ENCODE measurements at regions not wholly inside any gene's neighbourhood (a gene's known extent, or its start where the extent isn't known, plus 50 kb on each side); places are given as distances from the start of the nearest gene placed in this dataset.

- no peak for DNase-seq
- intact Hi-C loops (cut with DNase I): no loop called here
Observed at GRCh38 chr15:77738038-77738370, 105.3 kb upstream of the LINGO1 start.

- intact Hi-C loops (cut with DNase I): no loop called here
- no peak for DNase-seq
Observed at GRCh38 chr15:77737238-77738037, 104.7 kb upstream of the LINGO1 start.

DNA sequence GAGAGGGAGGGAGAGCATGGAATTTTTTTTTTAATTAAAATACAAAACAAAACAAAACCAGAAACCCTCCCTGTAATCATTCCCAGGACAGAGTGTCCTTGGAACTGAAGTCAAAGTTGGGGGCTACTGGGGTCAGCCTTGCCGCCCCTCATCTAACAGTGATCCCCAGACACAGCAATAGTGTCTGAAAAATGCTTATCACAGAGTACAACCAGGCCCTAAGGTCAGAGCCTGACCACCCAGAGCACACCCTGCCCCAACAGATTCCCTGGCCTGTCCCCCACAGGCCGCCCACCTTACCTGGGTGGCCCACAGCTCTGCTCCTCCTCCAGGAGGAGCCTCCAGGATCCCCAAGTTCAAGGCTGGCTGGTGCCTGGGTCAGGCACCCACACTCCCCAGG lies 101.6 kb upstream of the LINGO1 start:
- intact Hi-C loops (cut with DNase I): no loop called here
- DNase-seq: no peak

- DNase-seq: no peak
- intact Hi-C loops (cut with DNase I): no loop called here
Observed at GRCh38 chr15:77733579-77734300, 101.0 kb upstream of the LINGO1 start.

DNA sequence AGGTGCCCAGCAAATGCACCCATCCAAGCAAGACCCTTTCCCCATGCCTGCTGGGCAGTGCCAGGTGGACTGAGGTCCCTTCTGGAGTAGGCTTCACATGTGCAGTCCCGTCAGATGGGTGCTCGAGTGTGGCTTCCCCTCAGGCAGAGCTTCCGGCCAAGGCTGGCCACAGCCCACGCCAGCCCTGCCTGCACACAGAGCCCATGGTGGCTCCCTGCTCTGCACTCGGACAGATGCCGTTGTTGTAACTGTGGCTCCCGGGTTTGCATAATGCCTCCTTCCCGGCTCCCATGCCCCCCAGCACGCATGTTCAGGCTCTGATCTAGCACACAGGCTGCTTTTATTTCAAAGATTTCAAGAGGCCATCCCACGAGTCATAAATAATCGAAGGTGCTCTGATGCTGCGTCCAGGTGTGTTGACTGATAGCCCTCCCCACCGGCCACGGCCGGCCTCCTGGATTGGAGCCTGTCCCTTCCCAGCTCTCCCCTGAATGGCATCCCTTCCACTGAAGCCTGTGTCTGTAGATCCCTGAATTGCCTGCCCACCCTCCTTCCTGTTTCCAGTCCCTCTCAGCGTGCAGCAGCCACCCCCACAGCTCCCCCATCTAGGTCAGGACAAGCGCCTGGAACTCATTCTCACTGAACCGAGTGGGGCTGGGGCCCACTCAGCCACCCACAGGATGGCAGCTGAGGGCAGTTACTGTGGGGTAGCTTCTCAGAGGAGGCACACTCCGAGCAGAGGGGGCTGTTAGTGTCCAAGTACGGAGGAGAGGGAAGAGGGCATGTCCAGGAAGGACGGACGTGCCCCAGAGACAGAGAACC lies 100.0 kb upstream of the LINGO1 start:
- intact Hi-C loops (cut with DNase I): no loop called here
- no peak for DNase-seq

GRCh38 chr15:77731945-77732344 lies 99.2 kb upstream of the LINGO1 start:
- no peak for DNase-seq
- intact Hi-C loops (cut with DNase I): no loop called here

GRCh38 chr15:77731067-77731466 lies 98.4 kb upstream of the LINGO1 start:
- peak in 33 of 42 donors; percentile 7 to 81 (median 45) for DNase-seq
- intact Hi-C loops (cut with DNase I): no loop called here

- intact Hi-C loops (cut with DNase I): no loop called here
- no peak for DNase-seq
Observed at GRCh38 chr15:77727635-77728304, 95.1 kb upstream of the LINGO1 start.

GRCh38 chr15:77724715-77725114 lies 92.0 kb upstream of the LINGO1 start:
- no peak for DNase-seq
- intact Hi-C loops (cut with DNase I): no loop called here

DNA sequence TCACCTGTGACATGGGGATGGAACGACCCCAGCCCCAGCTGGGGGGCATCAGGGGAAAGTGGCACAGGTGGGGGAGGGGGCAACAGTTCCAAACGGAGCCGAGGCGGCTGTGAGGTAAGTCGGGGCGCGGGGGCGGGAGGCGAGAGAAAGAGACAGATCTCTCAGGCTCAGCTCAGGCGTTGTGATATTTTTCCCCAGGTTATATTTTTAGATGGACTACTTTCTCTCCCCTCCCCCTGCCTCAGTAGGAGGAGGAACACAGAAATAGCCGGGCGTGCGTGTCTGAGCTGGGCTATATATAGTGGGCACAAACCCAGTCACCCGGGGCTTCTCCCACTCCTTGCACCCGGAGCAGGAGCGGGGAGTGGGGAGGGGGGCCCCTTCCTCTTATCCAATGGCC lies 91.0 kb upstream of the LINGO1 start:
- DNase-seq: peak; percentile 9 to 81 (median 46)
- intact Hi-C loops (cut with DNase I): no loop called here

- intact Hi-C loops (cut with DNase I): no loop called here
Observed at GRCh38 chr15:77722759-77723460, 90.2 kb upstream of the LINGO1 start.

DNA sequence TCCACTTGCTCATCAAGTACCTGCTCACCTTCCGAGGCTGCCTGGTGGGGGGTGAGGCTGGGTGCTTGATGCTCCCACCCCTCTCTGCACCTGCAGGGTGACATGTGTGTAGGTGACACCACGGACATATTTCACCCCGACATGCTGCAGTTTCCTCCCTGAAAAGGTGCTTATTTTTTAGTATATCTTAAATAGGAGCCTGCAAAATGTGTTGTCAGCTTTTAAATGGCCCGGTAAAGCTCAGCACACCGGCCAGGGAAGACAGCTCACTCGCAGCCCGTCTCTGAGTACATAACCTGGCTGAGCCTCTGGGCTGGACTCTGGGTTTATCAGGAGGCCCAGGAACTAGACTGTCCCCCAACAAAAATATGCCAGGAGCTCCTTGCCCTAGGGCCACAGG lies 89.3 kb upstream of the LINGO1 start:
- intact Hi-C loops (cut with DNase I): no loop called here

More at GRCh38 chr15:77722759-77723460, 90.2 kb upstream of the LINGO1 start:
- DNase-seq: no peak

DNA sequence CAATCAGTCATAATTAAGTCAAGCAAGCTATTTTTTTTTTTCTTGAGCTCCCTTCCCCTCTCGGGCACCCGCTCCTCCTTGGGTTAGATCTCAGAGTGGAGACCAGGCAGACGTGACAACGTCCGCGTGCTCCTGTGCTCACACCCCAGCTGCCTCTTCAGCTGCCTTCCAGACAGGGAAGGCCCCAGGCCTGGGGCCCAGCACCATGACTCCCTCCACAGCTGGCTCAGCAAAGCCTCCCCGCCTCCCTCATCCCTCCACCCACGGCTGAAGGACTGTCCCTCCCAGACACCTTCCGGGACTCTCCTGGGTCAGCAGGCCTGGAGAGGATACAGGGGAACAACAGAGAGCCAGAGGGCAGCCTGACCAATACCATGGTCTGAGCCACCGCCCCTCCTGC lies 87.9 kb upstream of the LINGO1 start:
- intact Hi-C loops (cut with DNase I): no loop called here
- no peak for DNase-seq

More for the DNA sequence above, 89.3 kb upstream of the LINGO1 start:
- no peak for DNase-seq

DNA sequence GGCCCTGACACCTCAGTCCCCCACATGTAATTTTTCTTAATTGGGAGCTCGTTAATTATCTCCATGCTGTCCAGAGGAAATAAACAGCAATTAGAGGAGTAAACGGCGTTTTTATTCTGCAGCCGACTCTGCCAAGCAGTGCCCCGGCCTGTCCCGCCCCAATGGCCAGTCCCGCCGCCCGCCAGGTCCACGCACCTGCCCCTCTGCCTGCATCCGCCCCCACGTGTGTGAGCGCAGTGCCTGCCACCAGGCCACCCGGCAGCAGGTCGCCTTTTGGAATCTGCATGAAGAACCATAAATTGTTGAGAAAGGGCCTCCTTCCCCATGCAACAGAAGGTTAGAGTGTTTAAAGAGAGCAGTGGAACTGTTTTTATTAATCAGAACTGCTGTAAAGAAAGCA lies 87.5 kb upstream of the LINGO1 start:
- no peak for DNase-seq
- intact Hi-C loops (cut with DNase I): no loop called here

- intact Hi-C loops (cut with DNase I): no loop called here
- DNase-seq: no peak
Observed at GRCh38 chr15:77719450-77719849, 86.7 kb upstream of the LINGO1 start.

DNA sequence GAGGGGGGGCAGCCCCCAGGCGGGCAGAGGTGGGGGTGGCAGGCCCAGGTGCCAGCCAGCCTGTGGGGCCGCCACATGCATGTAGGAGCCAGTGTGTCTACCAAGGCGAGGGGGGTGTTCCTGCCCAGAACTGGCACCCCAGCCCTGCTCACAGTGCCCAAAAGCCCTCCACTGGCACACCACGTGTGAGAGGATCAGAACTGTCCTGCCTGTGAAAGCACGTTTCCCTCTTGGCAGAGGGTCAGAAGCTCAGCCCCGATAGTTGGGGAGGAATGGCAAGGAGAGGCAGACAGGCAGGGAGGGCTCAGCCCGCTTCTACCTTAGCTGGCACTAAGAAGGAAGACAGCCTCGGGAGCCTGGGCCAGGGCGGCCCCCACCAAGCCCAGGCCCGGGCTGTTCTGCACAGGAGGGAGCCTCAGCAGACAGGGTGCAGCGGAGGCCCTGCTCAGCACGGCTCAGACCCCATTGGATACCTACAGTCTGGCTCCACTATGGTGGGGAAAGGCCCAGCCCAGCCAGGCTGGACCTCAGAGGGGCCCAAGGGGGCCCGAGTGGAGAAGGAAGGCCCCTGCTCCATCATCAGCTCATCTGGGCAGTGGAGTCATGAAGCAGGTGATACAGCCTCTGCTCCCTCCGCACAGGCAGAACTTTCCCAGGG lies 84.8 kb upstream of the LINGO1 start:
- DNase-seq: no peak
- intact Hi-C loops (cut with DNase I): no loop called here

DNA sequence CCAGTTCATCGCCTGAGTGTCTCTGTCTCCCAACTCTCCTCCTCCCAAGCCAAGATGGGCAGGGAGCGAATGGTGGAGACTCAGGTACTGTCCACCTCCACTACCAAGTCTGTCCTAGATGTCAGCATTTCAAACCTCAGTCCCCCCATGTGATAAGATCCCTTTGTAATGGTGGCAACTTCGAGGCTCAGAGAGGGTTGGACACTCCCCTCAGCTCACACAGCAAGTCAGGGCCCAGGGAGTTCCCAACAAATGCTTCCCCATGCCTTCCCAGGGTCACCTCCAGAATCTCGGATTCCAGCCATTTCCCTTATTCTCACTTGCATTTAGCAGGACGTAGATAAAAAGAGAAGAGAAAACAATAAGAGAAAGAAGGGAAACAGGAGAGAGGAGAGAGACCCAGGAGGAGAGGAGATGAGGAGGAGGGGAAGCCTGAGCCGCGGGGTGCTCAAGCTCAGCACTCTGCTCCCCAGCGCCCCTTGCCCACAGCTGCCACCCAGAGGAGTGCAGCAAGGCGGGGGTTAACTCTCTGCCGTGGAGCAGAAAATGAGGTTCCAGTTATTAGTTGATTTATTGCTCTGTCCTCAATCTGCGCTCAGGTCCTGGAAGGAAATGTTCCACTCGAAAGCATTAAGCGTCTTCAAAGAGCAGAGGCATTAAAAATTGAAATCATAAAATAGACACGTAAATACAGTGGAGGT lies 84.1 kb upstream of the LINGO1 start:
- intact Hi-C loops (cut with DNase I): no loop called here

GRCh38 chr15:77715860-77716259 lies 83.1 kb upstream of the LINGO1 start:
- DNase-seq: no peak

More for the DNA sequence above, 84.1 kb upstream of the LINGO1 start:
- no peak for DNase-seq

More at GRCh38 chr15:77715860-77716259, 83.1 kb upstream of the LINGO1 start:
- intact Hi-C loops (cut with DNase I): no loop called here

Measured in head of caudate nucleus (tissue), 42 donors.